WTC11 (cell line): ENCODE measurements at regions not wholly inside any gene's neighbourhood (a gene's known extent, or its start where the extent isn't known, plus 50 kb on each side); places are given as distances from the start of the nearest gene placed in this dataset.
A peak's percentile ranks its signal among the peaks of the same experiment; 100 is the strongest.

Experiments
- ATAC-seq: fragments of 200-7000 bp; cut with Tn5 transposase; 2 replicates; pipeline ENCODE4 v1.10.0; 2021; ENCODE audit warnings: mild to moderate bottlenecking, moderate library complexity
- CTCF ChIA-PET: fragments of 300-600 bp; sonication (Branson Sonifier 250); formaldehyde crosslinking; loops from one replicate; lab custom pipeline; 2021; ENCODE audit warnings: antibody characterized with exemption; lab: Charles Lee
- POLR2A ChIA-PET: fragments of 350-600 bp; sonication (Branson Sonifier 250); formaldehyde crosslinking; loops from one replicate; lab custom pipeline; 2021; ENCODE audit warnings: antibody characterized with exemption; lab: Charles Lee
- DNase-seq: peaks from one replicate; pipeline ENCODE4 v3.0.0; 2021; ENCODE audit warnings: low spot score
- H3K27ac Mint-ChIP-seq: 2 replicates; pipeline ENCODE4 v1.8.0; 2021; ENCODE audit warnings: mixed read lengths
- H3K27me3 Mint-ChIP-seq: 2 replicates; pipeline ENCODE4 v1.8.0; 2021; ENCODE audit warnings: low read depth, mild to moderate bottlenecking, moderate library complexity, mixed read lengths
- H3K36me3 Mint-ChIP-seq: 2 replicates; pipeline ENCODE4 v1.8.0; 2021; ENCODE audit warnings: mixed read lengths
- H3K4me1 Mint-ChIP-seq: 2 replicates; pipeline ENCODE4 v1.8.0; 2022; ENCODE audit warnings: mixed read lengths
- H3K4me3 Mint-ChIP-seq: 2 replicates; pipeline ENCODE4 v1.8.0; 2021; ENCODE audit warnings: mild to moderate bottlenecking, moderate library complexity, mixed read lengths
- H3K9me3 Mint-ChIP-seq: 2 replicates; pipeline ENCODE4 v1.8.0; 2021; ENCODE audit warnings: mixed read lengths
- ATF1 ChIP-seq: sonication (generic); formaldehyde crosslinking; IDR thresholded peaks from 2 replicates; pipeline ENCODE4 v1.8.1; 2023; ENCODE audit warnings: mild to moderate bottlenecking, moderate library complexity, missing genetic modification reagents
- CREM ChIP-seq: sonication (generic); formaldehyde crosslinking; IDR thresholded peaks from 2 replicates; pipeline ENCODE4 v1.8.1; 2022; ENCODE audit warnings: mild to moderate bottlenecking, missing genetic modification reagents, moderate library complexity
- FOXJ3 ChIP-seq: sonication (generic); formaldehyde crosslinking; IDR thresholded peaks from 2 replicates; pipeline ENCODE4 v1.9.0; 2021; ENCODE audit warnings: missing genetic modification reagents, mild to moderate bottlenecking, borderline replicate concordance
- FOXK1 ChIP-seq: sonication (generic); formaldehyde crosslinking; IDR thresholded peaks from 2 replicates; pipeline ENCODE4 v1.8.0; 2022; ENCODE audit warnings: mild to moderate bottlenecking, moderate library complexity, missing genetic modification reagents
- FOXP1 ChIP-seq: sonication (generic); formaldehyde crosslinking; IDR thresholded peaks from 2 replicates; pipeline ENCODE4 v1.8.0; 2022; ENCODE audit warnings: missing genetic modification reagents, mild to moderate bottlenecking, moderate library complexity, borderline replicate concordance
- GRHL2 ChIP-seq: fragments of 250-450 bp; sonication (Bioruptor Pico); IDR thresholded peaks from 2 replicates; pipeline ENCODE4 v1.8.0; 2022; ENCODE audit warnings: mild to moderate bottlenecking, moderate library complexity; ENCODE audit not compliant: insufficient replicate concordance, severe bottlenecking
- NR3C1 ChIP-seq: sonication (generic); formaldehyde crosslinking; conservative IDR thresholded peaks from 2 replicates; pipeline ENCODE4 v1.8.1; 2023; ENCODE audit warnings: low read depth, mild to moderate bottlenecking, missing genetic modification reagents
- TCF7 ChIP-seq: sonication (generic); formaldehyde crosslinking; IDR thresholded peaks from 2 replicates; pipeline ENCODE4 v1.8.0; 2022; ENCODE audit warnings: mild to moderate bottlenecking, low read depth, missing genetic modification reagents, moderate library complexity
- TP53 ChIP-seq: sonication (generic); formaldehyde crosslinking; IDR thresholded peaks from 2 replicates; pipeline ENCODE4 v1.8.1; 2023; ENCODE audit warnings: mild to moderate bottlenecking, missing genetic modification reagents
- ZBTB43 ChIP-seq: sonication (generic); formaldehyde crosslinking; IDR thresholded peaks from 2 replicates; pipeline ENCODE4 v1.8.1; 2023; ENCODE audit warnings: mild to moderate bottlenecking, missing genetic modification reagents
- ZNF219 ChIP-seq: sonication (generic); formaldehyde crosslinking; IDR thresholded peaks from 2 replicates; pipeline ENCODE4 v1.8.0; 2023; ENCODE audit warnings: missing genetic modification reagents, mild to moderate bottlenecking, borderline replicate concordance
- ZNF232 ChIP-seq: sonication (generic); formaldehyde crosslinking; IDR thresholded peaks from 2 replicates; pipeline ENCODE4 v1.8.0; 2022; ENCODE audit warnings: mild to moderate bottlenecking, missing genetic modification reagents
- ZNF317 ChIP-seq: sonication (generic); formaldehyde crosslinking; IDR thresholded peaks from 2 replicates; pipeline ENCODE4 v1.8.1; 2023; ENCODE audit warnings: low read depth, mild to moderate bottlenecking, moderate library complexity, missing genetic modification reagents, borderline replicate concordance
- TF ChIP-seq, protein P1 (sequence below): sonication (generic); formaldehyde crosslinking; IDR thresholded peaks from 2 replicates; pipeline ENCODE4 v1.8.0; 2023; ENCODE audit warnings: missing genetic modification reagents, mild to moderate bottlenecking, borderline replicate concordance
- TF ChIP-seq, protein P2 (sequence below): sonication (generic); formaldehyde crosslinking; IDR thresholded peaks from 2 replicates; pipeline ENCODE4 v1.8.0; 2022; ENCODE audit warnings: mild to moderate bottlenecking, missing genetic modification reagents
- TF ChIP-seq, protein P3 (sequence below): fragments of 250-450 bp; sonication (Bioruptor Pico); conservative IDR thresholded peaks from 2 replicates; pipeline ENCODE4 v1.9.0; 2021; ENCODE audit warnings: mild to moderate bottlenecking
- TF ChIP-seq, protein P4 (sequence below): fragments of 250-450 bp; sonication (Bioruptor Pico); IDR thresholded peaks from 2 replicates; pipeline ENCODE4 v1.9.0; 2021; ENCODE audit warnings: moderate library complexity, mild to moderate bottlenecking, inconsistent platforms, borderline replicate concordance
- TF ChIP-seq, protein P5 (sequence below): fragments of 200-600 bp; IDR thresholded peaks from 2 replicates; pipeline ENCODE4 v1.8.0; 2022; ENCODE audit warnings: antibody characterized with exemption
- TF ChIP-seq, protein P6 (sequence below): sonication (generic); formaldehyde crosslinking; IDR thresholded peaks from 2 replicates; pipeline ENCODE4 v1.8.0; 2022; ENCODE audit warnings: missing genetic modification reagents

DNA sequence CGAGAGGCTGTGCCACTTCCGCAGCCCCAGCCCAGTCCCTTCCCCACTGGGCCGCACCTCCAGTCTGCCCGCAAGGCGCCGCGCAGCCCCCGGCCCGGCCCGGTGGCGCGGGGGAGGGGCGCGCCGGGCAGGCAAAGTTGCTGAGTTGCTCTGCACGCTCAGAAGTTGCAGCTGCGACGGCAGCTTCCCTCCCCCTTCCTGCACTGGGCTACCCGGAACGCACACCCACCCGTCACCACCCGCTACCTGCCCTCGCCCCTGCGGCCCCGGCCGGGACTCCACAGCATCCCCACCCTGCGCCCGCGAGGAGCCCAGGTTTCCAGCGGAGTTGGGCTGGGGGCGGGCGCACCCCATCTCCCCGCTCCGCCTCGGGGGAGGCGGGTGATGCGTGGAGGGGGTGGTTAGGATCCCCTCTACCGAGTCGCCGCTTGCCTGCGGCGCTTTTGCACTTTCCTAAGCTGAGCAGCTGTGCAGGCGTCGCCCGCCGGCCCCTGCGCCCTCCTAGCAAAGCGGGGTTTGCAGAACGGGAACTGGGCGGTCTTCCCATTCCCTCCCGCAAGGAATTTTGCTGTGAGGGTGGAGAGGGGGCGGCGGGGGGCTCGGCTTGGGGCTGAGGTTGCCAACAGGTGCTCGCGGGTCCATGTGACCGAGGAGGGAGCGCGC, 55.9 kb upstream of the RREB1 start:
- H3K27ac Mint-ChIP-seq, result no peak overlapping the region
- peak overlapping the region; percentile 79 for H3K4me3 Mint-ChIP-seq
- peaks cover 13% of the 10 kb centered on the region for H3K27me3 Mint-ChIP-seq
- H3K9me3 Mint-ChIP-seq, result no peaks in the 10 kb centered on the region
- CTCF ChIA-PET, result interaction anchor here (1.0 to 1.4 kb wide), 4 partner anchors 190 to 355 kb away, joined by 3 to 6 read pairs (median 4); no protein-coding TSS in a partner anchor
- DNase-seq (peak; percentile 73), ATAC-seq (peak; percentile 72)
- H3K4me1 Mint-ChIP-seq, result peaks cover 23% of the 10 kb centered on the region
- POLR2A ChIA-PET, result interaction anchor here (0.7 to 1.5 kb wide), 4 partner anchors 56 to 365 kb away, joined by 3 to 4 read pairs (median 4); partner anchors contain the start of gene RREB1
- H3K36me3 Mint-ChIP-seq, result no peaks in the 10 kb centered on the region
- TF ChIP-seq, protein P1, sequence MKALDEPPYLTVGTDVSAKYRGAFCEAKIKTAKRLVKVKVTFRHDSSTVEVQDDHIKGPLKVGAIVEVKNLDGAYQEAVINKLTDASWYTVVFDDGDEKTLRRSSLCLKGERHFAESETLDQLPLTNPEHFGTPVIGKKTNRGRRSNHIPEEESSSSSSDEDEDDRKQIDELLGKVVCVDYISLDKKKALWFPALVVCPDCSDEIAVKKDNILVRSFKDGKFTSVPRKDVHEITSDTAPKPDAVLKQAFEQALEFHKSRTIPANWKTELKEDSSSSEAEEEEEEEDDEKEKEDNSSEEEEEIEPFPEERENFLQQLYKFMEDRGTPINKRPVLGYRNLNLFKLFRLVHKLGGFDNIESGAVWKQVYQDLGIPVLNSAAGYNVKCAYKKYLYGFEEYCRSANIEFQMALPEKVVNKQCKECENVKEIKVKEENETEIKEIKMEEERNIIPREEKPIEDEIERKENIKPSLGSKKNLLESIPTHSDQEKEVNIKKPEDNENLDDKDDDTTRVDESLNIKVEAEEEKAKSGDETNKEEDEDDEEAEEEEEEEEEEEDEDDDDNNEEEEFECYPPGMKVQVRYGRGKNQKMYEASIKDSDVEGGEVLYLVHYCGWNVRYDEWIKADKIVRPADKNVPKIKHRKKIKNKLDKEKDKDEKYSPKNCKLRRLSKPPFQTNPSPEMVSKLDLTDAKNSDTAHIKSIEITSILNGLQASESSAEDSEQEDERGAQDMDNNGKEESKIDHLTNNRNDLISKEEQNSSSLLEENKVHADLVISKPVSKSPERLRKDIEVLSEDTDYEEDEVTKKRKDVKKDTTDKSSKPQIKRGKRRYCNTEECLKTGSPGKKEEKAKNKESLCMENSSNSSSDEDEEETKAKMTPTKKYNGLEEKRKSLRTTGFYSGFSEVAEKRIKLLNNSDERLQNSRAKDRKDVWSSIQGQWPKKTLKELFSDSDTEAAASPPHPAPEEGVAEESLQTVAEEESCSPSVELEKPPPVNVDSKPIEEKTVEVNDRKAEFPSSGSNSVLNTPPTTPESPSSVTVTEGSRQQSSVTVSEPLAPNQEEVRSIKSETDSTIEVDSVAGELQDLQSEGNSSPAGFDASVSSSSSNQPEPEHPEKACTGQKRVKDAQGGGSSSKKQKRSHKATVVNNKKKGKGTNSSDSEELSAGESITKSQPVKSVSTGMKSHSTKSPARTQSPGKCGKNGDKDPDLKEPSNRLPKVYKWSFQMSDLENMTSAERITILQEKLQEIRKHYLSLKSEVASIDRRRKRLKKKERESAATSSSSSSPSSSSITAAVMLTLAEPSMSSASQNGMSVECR (CRISPR knock-in tag), result no peak
- TF ChIP-seq ZBTB43 (CRISPR knock-in tag) (no peak; the same call in none of the 2 replicates), ZNF219 (CRISPR knock-in tag) (no peak), FOXK1 (CRISPR knock-in tag) (peak; percentile 22; the same call in 1 of the 2 replicates), FOXP1 (CRISPR knock-in tag) (no peak), ATF1 (CRISPR knock-in tag) (no peak), TCF7 (CRISPR knock-in tag) (no peak), NR3C1 (CRISPR knock-in tag) (no peak), GRHL2 (no peak), ZNF317 (CRISPR knock-in tag) (no peak), ZNF232 (peak; percentile 59; the same call in 1 of the 2 replicates), TP53 (CRISPR knock-in tag) (no peak), FOXJ3 (CRISPR knock-in tag) (no peak), CREM (CRISPR knock-in tag) (no peak)
- TF ChIP-seq, protein P2, sequence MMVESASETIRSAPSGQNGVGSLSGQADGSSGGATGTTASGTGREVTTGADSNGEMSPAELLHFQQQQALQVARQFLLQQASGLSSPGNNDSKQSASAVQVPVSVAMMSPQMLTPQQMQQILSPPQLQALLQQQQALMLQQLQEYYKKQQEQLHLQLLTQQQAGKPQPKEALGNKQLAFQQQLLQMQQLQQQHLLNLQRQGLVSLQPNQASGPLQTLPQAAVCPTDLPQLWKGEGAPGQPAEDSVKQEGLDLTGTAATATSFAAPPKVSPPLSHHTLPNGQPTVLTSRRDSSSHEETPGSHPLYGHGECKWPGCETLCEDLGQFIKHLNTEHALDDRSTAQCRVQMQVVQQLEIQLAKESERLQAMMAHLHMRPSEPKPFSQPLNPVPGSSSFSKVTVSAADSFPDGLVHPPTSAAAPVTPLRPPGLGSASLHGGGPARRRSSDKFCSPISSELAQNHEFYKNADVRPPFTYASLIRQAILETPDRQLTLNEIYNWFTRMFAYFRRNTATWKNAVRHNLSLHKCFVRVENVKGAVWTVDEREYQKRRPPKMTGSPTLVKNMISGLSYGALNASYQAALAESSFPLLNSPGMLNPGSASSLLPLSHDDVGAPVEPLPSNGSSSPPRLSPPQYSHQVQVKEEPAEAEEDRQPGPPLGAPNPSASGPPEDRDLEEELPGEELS, result peak; percentile 75; the same call in 1 of the 2 replicates
- TF ChIP-seq, protein P3, sequence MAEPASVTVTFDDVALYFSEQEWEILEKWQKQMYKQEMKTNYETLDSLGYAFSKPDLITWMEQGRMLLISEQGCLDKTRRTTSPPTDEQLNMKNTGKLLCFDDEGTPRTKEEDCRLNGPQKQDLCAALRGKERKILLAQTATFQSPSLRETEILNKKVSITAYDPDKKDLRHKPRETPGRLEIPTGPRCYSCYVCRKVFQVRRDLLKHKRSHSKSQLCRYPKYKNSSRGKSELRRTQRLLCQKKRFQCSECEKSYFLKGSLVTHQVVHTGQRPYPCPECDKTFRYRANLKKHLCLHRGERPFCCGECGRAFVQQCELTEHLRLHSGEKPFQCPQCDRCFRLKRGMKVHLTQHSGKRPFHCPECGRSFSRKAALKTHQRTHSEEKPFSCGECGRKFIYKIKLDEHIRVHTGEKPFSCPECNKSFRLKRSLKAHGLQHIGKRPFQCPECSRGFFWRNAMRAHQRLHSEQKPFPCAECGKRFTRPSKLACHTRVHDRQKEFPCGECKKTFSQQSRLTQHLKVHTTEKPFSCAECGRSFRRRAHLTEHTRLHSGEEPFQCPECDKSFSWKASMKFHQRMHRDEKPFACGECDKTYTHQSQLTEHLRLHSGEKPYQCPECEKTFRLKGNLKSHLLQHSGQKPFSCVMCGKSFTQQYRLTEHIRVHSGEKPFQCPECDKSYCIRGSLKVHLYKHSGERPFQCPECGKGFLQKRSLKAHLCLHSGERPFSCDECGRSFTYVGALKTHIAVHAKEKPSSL (CRISPR knock-in tag), result no peak
- TF ChIP-seq, protein P4, sequence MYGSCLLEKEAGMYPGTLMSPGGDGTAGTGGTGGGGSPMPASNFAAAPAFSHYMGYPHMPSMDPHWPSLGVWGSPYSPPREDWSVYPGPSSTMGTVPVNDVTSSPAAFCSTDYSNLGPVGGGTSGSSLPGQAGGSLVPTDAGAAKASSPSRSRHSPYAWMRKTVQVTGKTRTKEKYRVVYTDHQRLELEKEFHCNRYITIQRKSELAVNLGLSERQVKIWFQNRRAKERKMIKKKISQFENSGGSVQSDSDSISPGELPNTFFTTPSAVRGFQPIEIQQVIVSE, result no peak
- TF ChIP-seq, protein P5, sequence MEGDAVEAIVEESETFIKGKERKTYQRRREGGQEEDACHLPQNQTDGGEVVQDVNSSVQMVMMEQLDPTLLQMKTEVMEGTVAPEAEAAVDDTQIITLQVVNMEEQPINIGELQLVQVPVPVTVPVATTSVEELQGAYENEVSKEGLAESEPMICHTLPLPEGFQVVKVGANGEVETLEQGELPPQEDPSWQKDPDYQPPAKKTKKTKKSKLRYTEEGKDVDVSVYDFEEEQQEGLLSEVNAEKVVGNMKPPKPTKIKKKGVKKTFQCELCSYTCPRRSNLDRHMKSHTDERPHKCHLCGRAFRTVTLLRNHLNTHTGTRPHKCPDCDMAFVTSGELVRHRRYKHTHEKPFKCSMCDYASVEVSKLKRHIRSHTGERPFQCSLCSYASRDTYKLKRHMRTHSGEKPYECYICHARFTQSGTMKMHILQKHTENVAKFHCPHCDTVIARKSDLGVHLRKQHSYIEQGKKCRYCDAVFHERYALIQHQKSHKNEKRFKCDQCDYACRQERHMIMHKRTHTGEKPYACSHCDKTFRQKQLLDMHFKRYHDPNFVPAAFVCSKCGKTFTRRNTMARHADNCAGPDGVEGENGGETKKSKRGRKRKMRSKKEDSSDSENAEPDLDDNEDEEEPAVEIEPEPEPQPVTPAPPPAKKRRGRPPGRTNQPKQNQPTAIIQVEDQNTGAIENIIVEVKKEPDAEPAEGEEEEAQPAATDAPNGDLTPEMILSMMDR, result no peak
- TF ChIP-seq, protein P6, sequence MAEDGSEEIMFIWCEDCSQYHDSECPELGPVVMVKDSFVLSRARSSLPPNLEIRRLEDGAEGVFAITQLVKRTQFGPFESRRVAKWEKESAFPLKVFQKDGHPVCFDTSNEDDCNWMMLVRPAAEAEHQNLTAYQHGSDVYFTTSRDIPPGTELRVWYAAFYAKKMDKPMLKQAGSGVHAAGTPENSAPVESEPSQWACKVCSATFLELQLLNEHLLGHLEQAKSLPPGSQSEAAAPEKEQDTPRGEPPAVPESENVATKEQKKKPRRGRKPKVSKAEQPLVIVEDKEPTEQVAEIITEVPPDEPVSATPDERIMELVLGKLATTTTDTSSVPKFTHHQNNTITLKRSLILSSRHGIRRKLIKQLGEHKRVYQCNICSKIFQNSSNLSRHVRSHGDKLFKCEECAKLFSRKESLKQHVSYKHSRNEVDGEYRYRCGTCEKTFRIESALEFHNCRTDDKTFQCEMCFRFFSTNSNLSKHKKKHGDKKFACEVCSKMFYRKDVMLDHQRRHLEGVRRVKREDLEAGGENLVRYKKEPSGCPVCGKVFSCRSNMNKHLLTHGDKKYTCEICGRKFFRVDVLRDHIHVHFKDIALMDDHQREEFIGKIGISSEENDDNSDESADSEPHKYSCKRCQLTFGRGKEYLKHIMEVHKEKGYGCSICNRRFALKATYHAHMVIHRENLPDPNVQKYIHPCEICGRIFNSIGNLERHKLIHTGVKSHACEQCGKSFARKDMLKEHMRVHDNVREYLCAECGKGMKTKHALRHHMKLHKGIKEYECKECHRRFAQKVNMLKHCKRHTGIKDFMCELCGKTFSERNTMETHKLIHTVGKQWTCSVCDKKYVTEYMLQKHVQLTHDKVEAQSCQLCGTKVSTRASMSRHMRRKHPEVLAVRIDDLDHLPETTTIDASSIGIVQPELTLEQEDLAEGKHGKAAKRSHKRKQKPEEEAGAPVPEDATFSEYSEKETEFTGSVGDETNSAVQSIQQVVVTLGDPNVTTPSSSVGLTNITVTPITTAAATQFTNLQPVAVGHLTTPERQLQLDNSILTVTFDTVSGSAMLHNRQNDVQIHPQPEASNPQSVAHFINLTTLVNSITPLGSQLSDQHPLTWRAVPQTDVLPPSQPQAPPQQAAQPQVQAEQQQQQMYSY (CRISPR knock-in tag), result no peak
